Testis (tissue), 2 donors: ENCODE measurements at regions not wholly inside any gene's neighbourhood (a gene's known extent, or its start where the extent isn't known, plus 50 kb on each side); places are given as distances from the start of the nearest gene placed in this dataset.

Source experiments
- DNase-seq: peaks from one replicate; pipeline ENCODE4 v3.0.0-alpha.2; 2019
- H3K27ac ChIP-seq, 2 donors: fragments of 200-600 bp; sonication (generic); one replicate each; pipeline ENCODE4 v1.5.1; 2019
- H3K27me3 ChIP-seq: fragments of 200-600 bp; sonication (generic); one replicate; pipeline ENCODE4 v1.5.1; 2019
- H3K36me3 ChIP-seq: fragments of 200-600 bp; sonication (generic); one replicate; pipeline ENCODE4 v1.5.1; 2017; ENCODE audit warnings: low read depth; ENCODE audit errors: missing control alignments
- H3K4me1 ChIP-seq: fragments of 200-600 bp; sonication (generic); one replicate; pipeline ENCODE4 v1.5.1; 2019
- H3K4me3 ChIP-seq, 2 donors: fragments of 200-600 bp; sonication (generic); one replicate each; pipeline ENCODE4 v1.5.1; 2017 to 2019
- H3K9me3 ChIP-seq: fragments of 200-600 bp; sonication (generic); one replicate; pipeline ENCODE4 v1.5.1; 2017
- CTCF ChIP-seq, 3 experiments: fragments of 450-650 bp in 2 of 3; fragments of 200-600 bp in 1 of 3; sonication (generic) in 1 of 3; IDR thresholded peaks; one replicate each; pipeline ENCODE4 v1.5.1; 2016 to 2019; ENCODE audit warnings: antibody characterized with exemption in 3 of 3, mild to moderate bottlenecking in 2 of 3, moderate library complexity in 1 of 3
- POLR2A ChIP-seq: fragments of 450-650 bp; IDR thresholded peaks from one replicate; pipeline ENCODE4 v1.6.1; 2017; ENCODE audit warnings: antibody characterized with exemption, mild to moderate bottlenecking, moderate library complexity
- WGBS, 2 donors: methylation state at CpG; one replicate each; pipeline ENCODE4 v1.1.5; 2018; 5-methylcytosine and 5-hydroxymethylcytosine counted together
- intact Hi-C: fragments of 100-400 bp; cut with DNase I; formaldehyde crosslinking; loops from one replicate; pipeline ENCODE4 v1.15.1; 2023; ENCODE audit warnings: low total_unique reads

DNA sequence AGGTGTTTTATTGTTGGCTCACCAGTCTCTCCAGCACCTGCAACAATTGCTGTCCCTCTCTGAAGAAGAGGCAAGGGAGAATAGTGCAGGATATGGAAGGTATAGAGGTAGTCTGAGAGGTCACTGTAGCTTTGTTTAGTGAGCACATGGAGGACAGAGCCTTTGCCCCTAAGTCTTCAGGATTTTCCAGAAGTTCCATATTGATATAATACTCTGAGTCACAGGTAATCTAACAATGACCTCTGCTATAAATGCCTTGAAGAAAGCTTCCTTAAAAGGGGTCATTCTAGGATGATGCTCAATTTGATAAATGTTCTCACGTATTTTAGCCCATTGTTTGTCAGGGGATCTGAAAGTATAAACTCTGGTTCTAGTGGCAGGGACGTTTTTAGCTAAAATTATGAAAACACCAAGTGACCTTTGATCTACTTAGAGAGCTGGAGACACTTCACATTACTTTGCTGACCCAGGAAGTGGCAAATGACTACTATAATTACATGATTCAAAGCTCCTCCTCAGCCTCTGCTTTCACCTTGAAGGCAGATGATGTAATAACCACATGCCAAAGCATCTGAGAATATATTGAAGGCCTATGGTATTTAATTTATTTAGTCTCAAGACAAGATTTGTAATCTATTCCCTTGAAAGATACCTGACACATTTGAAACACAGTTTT, 366.9 kb upstream of the NUDT12 start:
- no peaks in the 10 kb centered on the region for H3K36me3 ChIP-seq

DNA sequence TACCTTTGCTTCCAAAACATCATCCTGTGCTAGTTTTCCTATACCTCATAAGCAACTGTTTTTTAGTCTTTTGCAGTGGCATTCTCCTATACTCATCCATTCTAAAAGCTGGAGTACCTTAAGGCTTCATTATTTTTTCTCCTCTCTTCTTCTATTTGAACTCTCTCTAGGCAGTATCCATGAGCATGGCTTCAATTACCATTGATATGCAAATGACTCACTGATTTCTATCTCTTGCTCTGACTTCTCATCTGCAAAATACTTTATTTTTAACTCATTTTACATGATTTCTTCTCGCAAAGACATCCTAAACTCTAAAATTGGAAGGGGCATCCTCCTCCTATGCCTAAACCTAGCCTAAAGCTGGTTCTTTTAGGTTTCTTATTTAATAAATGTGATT, 365.1 kb upstream of the NUDT12 start:
- 92 to 97% methylated on average over 1 of the region's 1 CpG for WGBS, 2 donors
- no peaks in the 10 kb centered on the region for H3K27me3 ChIP-seq
- no peak overlapping the region for H3K4me3 ChIP-seq
- H3K4me1 ChIP-seq: no peaks in the 10 kb centered on the region
- no peak overlapping the region for H3K27ac ChIP-seq
- TF ChIP-seq POLR2A: no peak
- TF ChIP-seq CTCF (IDR thresholded peaks at IDR 0.05): no peak
- DNase-seq: no peak
- no peaks in the 10 kb centered on the region for H3K9me3 ChIP-seq
- intact Hi-C loops: no loop called here
- H3K36me3 ChIP-seq: no peaks in the 10 kb centered on the region

More for the DNA sequence above, 366.9 kb upstream of the NUDT12 start:
- Histone ChIP-seq H3K4me1 (no peaks in the 10 kb centered on the region), H3K4me3 (no peak overlapping the region), H3K9me3 (no peaks in the 10 kb centered on the region), H3K27me3 (no peaks in the 10 kb centered on the region), H3K27ac (no peak overlapping the region)
- no peak for DNase-seq
- TF ChIP-seq POLR2A: no peak
- no peak for TF ChIP-seq CTCF (IDR thresholded peaks at IDR 0.05)
- WGBS, 2 donors: 41 to 63% methylated on average over 2 of the region's 2 CpGs
- intact Hi-C loops: no loop called here

GRCh38 chr5:103923616-103924168, 361.1 kb upstream of the NUDT12 start:
- TF ChIP-seq POLR2A: no peak
- TF ChIP-seq CTCF (IDR thresholded peaks at IDR 0.05): no peak
- intact Hi-C loops: no loop called here
- no peak for DNase-seq
- Histone ChIP-seq H3K27ac (no peak overlapping the region), H3K4me1 (no peaks in the 10 kb centered on the region), H3K4me3 (no peak overlapping the region), H3K9me3 (no peaks in the 10 kb centered on the region), H3K27me3 (no peaks in the 10 kb centered on the region), H3K36me3 (no peaks in the 10 kb centered on the region)

- Histone ChIP-seq H3K27me3 (no peaks in the 10 kb centered on the region), H3K27ac (no peak overlapping the region), H3K4me1 (no peaks in the 10 kb centered on the region), H3K9me3 (no peaks in the 10 kb centered on the region), H3K36me3 (no peaks in the 10 kb centered on the region), H3K4me3 (no peak overlapping the region)
- intact Hi-C loops: no loop called here
- no peak for DNase-seq
- TF ChIP-seq CTCF (IDR thresholded peaks at IDR 0.05): no peak
- no peak for TF ChIP-seq POLR2A
Measured at GRCh38 chr5:103919506-103919905, 356.9 kb upstream of the NUDT12 start.
